ENCODE measurements at regions not wholly inside any gene's neighbourhood (a gene's known extent, or its start where the extent isn't known, plus 50 kb on each side); places are given as distances from the start of the nearest gene placed in this dataset.
"Not testable (repeated sequence)": the region's sequence is repeated elsewhere in the genome, so short reads cannot be mapped to it uniquely, and the experiment has no call there.

GRCh38 chr1:157196670-157197456 lies 58.7 kb upstream of the ETV3 start:
- H3K4me3 ChIP-seq (ENCODE audit: low read depth, low read length); H3K36me3 ChIP-seq (ENCODE audit: control insufficient read depth, insufficient read depth, low read length); H3K9me3 ChIP-seq (ENCODE audit: control insufficient read depth, insufficient read depth, low read length); H3K4me1 ChIP-seq (ENCODE audit: control insufficient read depth, insufficient read depth, low read length); H3K27ac ChIP-seq (ENCODE audit: low read depth, low read length); DNase-seq (ENCODE audit: low read depth in 4 of 6, low spot score in 6 of 6): not testable (repeated sequence)
- no CpG with 5 or more reads among the region's 11 CpGs for WGBS (ENCODE audit: insufficient coverage)
- peaks cover 37% of the 10 kb centered on the region for H3K27me3 ChIP-seq (ENCODE audit: control insufficient read depth, insufficient read depth, low read length)

- peaks cover 37% of the 10 kb centered on the region for H3K27me3 ChIP-seq (ENCODE audit: control insufficient read depth, insufficient read depth, low read length)
- peaks cover 6% of the 10 kb centered on the region for H3K4me1 ChIP-seq (ENCODE audit: control insufficient read depth, insufficient read depth, low read length)
- 86% methylated on average over 2 of the region's 2 CpGs for WGBS (ENCODE audit: insufficient coverage)
Observed at GRCh38 chr1:157196245-157196543, 58.0 kb upstream of the ETV3 start.

GRCh38 chr1:157195521-157196244 lies 57.5 kb upstream of the ETV3 start:
- no peaks in the 10 kb centered on the region for H3K36me3 ChIP-seq (ENCODE audit: control insufficient read depth, insufficient read depth, low read length)
- no peak overlapping the region for H3K4me3 ChIP-seq (ENCODE audit: low read depth, low read length)
- peaks cover 37% of the 10 kb centered on the region for H3K27me3 ChIP-seq (ENCODE audit: control insufficient read depth, insufficient read depth, low read length)
- H3K4me1 ChIP-seq (ENCODE audit: control insufficient read depth, insufficient read depth, low read length), result peaks cover 6% of the 10 kb centered on the region
- no peaks in the 10 kb centered on the region for H3K9me3 ChIP-seq (ENCODE audit: control insufficient read depth, insufficient read depth, low read length)
- 62% methylated on average over 12 of the region's 13 CpGs for WGBS (ENCODE audit: insufficient coverage)
- H3K27ac ChIP-seq (ENCODE audit: low read depth, low read length), result no peak overlapping the region
- DNase-seq (ENCODE audit: low read depth in 4 of 6, low spot score in 6 of 6), result no peak

More at GRCh38 chr1:157196245-157196543, 58.0 kb upstream of the ETV3 start:
- DNase-seq (ENCODE audit: low read depth in 4 of 6, low spot score in 6 of 6), result no peak
- Histone ChIP-seq H3K36me3 (ENCODE audit: control insufficient read depth, insufficient read depth, low read length) (no peaks in the 10 kb centered on the region), H3K9me3 (ENCODE audit: control insufficient read depth, insufficient read depth, low read length) (no peaks in the 10 kb centered on the region), H3K4me3 (ENCODE audit: low read depth, low read length) (no peak overlapping the region), H3K27ac (ENCODE audit: low read depth, low read length) (no peak overlapping the region)

- H3K4me1 ChIP-seq (ENCODE audit: control insufficient read depth, insufficient read depth, low read length), result peaks cover 6% of the 10 kb centered on the region
- WGBS (ENCODE audit: insufficient coverage), result 12% methylated on average over 67 of the region's 67 CpGs
- H3K27me3 ChIP-seq (ENCODE audit: control insufficient read depth, insufficient read depth, low read length), result peaks cover 37% of the 10 kb centered on the region
- no peak overlapping the region for H3K27ac ChIP-seq (ENCODE audit: low read depth, low read length)
- H3K9me3 ChIP-seq (ENCODE audit: control insufficient read depth, insufficient read depth, low read length), result no peaks in the 10 kb centered on the region
- no peaks in the 10 kb centered on the region for H3K36me3 ChIP-seq (ENCODE audit: control insufficient read depth, insufficient read depth, low read length)
- H3K4me3 ChIP-seq (ENCODE audit: low read depth, low read length), result no peak overlapping the region
- no peak for DNase-seq (ENCODE audit: low read depth in 4 of 6, low spot score in 6 of 6)
Observed at GRCh38 chr1:157194731-157195520, 56.7 kb upstream of the ETV3 start.

- no peak overlapping the region for H3K4me3 ChIP-seq (ENCODE audit: low read depth, low read length)
- peaks cover 37% of the 10 kb centered on the region for H3K27me3 ChIP-seq (ENCODE audit: control insufficient read depth, insufficient read depth, low read length)
- H3K9me3 ChIP-seq (ENCODE audit: control insufficient read depth, insufficient read depth, low read length), result no peaks in the 10 kb centered on the region
- H3K4me1 ChIP-seq (ENCODE audit: control insufficient read depth, insufficient read depth, low read length), result peaks cover 6% of the 10 kb centered on the region
- DNase-seq (ENCODE audit: low read depth in 4 of 6, low spot score in 6 of 6), result peak in 5 of 6 donors; percentile 7 to 71 (median 21)
- H3K36me3 ChIP-seq (ENCODE audit: control insufficient read depth, insufficient read depth, low read length), result no peaks in the 10 kb centered on the region
- 56% methylated on average over 17 of the region's 20 CpGs for WGBS (ENCODE audit: insufficient coverage)
- no peak overlapping the region for H3K27ac ChIP-seq (ENCODE audit: low read depth, low read length)
Observed at GRCh38 chr1:157193702-157194391, 55.7 kb upstream of the ETV3 start.

- peaks cover 6% of the 10 kb centered on the region for H3K4me1 ChIP-seq (ENCODE audit: control insufficient read depth, insufficient read depth, low read length)
- DNase-seq (ENCODE audit: low read depth in 4 of 6, low spot score in 6 of 6), result peak in 2 of 6 donors; percentile 20 to 54
- H3K4me3 ChIP-seq (ENCODE audit: low read depth, low read length), result no peak overlapping the region
- peaks cover 37% of the 10 kb centered on the region for H3K27me3 ChIP-seq (ENCODE audit: control insufficient read depth, insufficient read depth, low read length)
- WGBS (ENCODE audit: insufficient coverage), result no CpG with 5 or more reads among the region's 1 CpG
- no peak overlapping the region for H3K27ac ChIP-seq (ENCODE audit: low read depth, low read length)
- no peaks in the 10 kb centered on the region for H3K9me3 ChIP-seq (ENCODE audit: control insufficient read depth, insufficient read depth, low read length)
- no peaks in the 10 kb centered on the region for H3K36me3 ChIP-seq (ENCODE audit: control insufficient read depth, insufficient read depth, low read length)
Observed at GRCh38 chr1:157193219-157193618, 55.0 kb upstream of the ETV3 start.

- H3K36me3 ChIP-seq (ENCODE audit: control insufficient read depth, insufficient read depth, low read length), result no peaks in the 10 kb centered on the region
- 87% methylated on average over 20 of the region's 22 CpGs for WGBS (ENCODE audit: insufficient coverage)
- no peaks in the 10 kb centered on the region for H3K9me3 ChIP-seq (ENCODE audit: control insufficient read depth, insufficient read depth, low read length)
- H3K4me3 ChIP-seq (ENCODE audit: low read depth, low read length), result no peak overlapping the region
- peaks cover 6% of the 10 kb centered on the region for H3K4me1 ChIP-seq (ENCODE audit: control insufficient read depth, insufficient read depth, low read length)
- peaks cover 25% of the 10 kb centered on the region for H3K27me3 ChIP-seq (ENCODE audit: control insufficient read depth, insufficient read depth, low read length)
- no peak overlapping the region for H3K27ac ChIP-seq (ENCODE audit: low read depth, low read length)
- DNase-seq (ENCODE audit: low read depth in 4 of 6, low spot score in 6 of 6), result no peak
Observed at GRCh38 chr1:157189986-157190982, 52.1 kb upstream of the ETV3 start.

GRCh38 chr1:157189096-157189495 lies 50.9 kb upstream of the ETV3 start:
- Histone ChIP-seq H3K27ac (ENCODE audit: low read depth, low read length) (no peak overlapping the region), H3K27me3 (ENCODE audit: control insufficient read depth, insufficient read depth, low read length) (peaks cover 16% of the 10 kb centered on the region), H3K4me3 (ENCODE audit: low read depth, low read length) (no peak overlapping the region), H3K4me1 (ENCODE audit: control insufficient read depth, insufficient read depth, low read length) (no peaks in the 10 kb centered on the region), H3K9me3 (ENCODE audit: control insufficient read depth, insufficient read depth, low read length) (no peaks in the 10 kb centered on the region), H3K36me3 (ENCODE audit: control insufficient read depth, insufficient read depth, low read length) (no peaks in the 10 kb centered on the region)
- WGBS (ENCODE audit: insufficient coverage), result 84% methylated on average over 4 of the region's 4 CpGs
- no peak for DNase-seq (ENCODE audit: low read depth in 4 of 6, low spot score in 6 of 6)

Data from spinal cord (tissue), 9 donors.